H1 (cell line): ENCODE measurements at regions not wholly inside any gene's neighbourhood (a gene's known extent, or its start where the extent isn't known, plus 50 kb on each side); places are given as distances from the start of the nearest gene placed in this dataset.

ENCODE experiments used
- CEBPB ChIP-seq: IDR thresholded peaks from 2 replicates; pipeline ENCODE4 v1.6.1; 2012; ENCODE audit warnings: low read depth, low read length
- CREB1 ChIP-seq: IDR thresholded peaks from 2 replicates; pipeline ENCODE4 v1.6.1; 2012; ENCODE audit warnings: inconsistent platforms
- E2F6 ChIP-seq: IDR thresholded peaks from 2 replicates; pipeline ENCODE4 v1.6.1; 2012; ENCODE audit warnings: inconsistent platforms
- FOSL1 ChIP-seq: IDR thresholded peaks from 2 replicates; pipeline ENCODE4 v1.6.1; 2011; ENCODE audit warnings: mild to moderate bottlenecking, low read depth, low read length, moderate library complexity; ENCODE audit not compliant: insufficient read depth
- KDM4A ChIP-seq: IDR thresholded peaks from one replicate; pipeline ENCODE4 v1.7.1; 2012; ENCODE audit warnings: low read depth, mild to moderate bottlenecking, moderate library complexity, low read length, inconsistent platforms; ENCODE audit not compliant: severe bottlenecking
- KDM5A ChIP-seq: fragments of 200-600 bp; IDR thresholded peaks from 2 replicates; pipeline ENCODE4 v1.7.1; 2012; ENCODE audit warnings: mild to moderate bottlenecking, low read length, inconsistent platforms, mixed read lengths
- RFX5 ChIP-seq: IDR thresholded peaks from 2 replicates; pipeline ENCODE4 v1.6.1; 2011; ENCODE audit warnings: low read depth, low read length, improper control_type of control experiment, borderline replicate concordance
- RXRA ChIP-seq: IDR thresholded peaks from 2 replicates; pipeline ENCODE4 v1.6.1; 2011; ENCODE audit warnings: low read depth, mild to moderate bottlenecking, low read length, moderate library complexity; ENCODE audit not compliant: insufficient read depth
- SIRT6 ChIP-seq: IDR thresholded peaks from one replicate; pipeline ENCODE4 v1.7.1; 2012; ENCODE audit warnings: low read length, inconsistent platforms
- SP1 ChIP-seq: IDR thresholded peaks from 2 replicates; pipeline ENCODE4 v1.6.1; 2011; ENCODE audit warnings: low read depth, low read length
- SRF ChIP-seq: IDR thresholded peaks from 2 replicates; pipeline ENCODE4 v1.6.1; 2011; ENCODE audit warnings: mild to moderate bottlenecking, low read depth, low read length, moderate library complexity
- TCF12 ChIP-seq: IDR thresholded peaks from 2 replicates; pipeline ENCODE4 v1.6.1; 2011; ENCODE audit warnings: low read depth, mild to moderate bottlenecking, low read length
- TF ChIP-seq, protein P1 (sequence below): fragments of 300-600 bp; sonication (generic); IDR thresholded peaks from 2 replicates; pipeline ENCODE4 v1.7.1; 2012; ENCODE audit warnings: low read length, moderate library complexity, mild to moderate bottlenecking, inconsistent platforms; ENCODE audit not compliant: insufficient replicate concordance

DNA sequence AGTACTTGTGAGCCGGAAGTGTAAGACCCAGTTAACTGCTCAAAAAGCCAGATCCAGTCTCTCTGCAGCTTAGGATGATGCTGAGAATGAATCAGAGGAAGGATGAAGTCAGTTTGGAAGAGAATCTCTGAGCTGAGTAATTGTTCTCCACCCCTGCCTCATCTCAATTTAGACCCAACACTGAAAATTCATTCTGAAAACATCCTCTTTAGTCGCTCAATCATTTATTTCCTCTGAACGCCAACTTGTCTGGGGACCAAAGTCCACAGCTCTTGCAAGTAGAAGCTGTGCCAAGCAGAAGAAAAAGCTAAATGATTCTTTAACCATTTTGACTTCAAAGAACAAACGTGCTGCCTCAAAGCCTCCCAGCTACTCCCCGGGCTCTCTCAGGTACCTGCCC is 177.1 kb upstream of the KLHL29 start (continued):
- TF ChIP-seq, protein P1, sequence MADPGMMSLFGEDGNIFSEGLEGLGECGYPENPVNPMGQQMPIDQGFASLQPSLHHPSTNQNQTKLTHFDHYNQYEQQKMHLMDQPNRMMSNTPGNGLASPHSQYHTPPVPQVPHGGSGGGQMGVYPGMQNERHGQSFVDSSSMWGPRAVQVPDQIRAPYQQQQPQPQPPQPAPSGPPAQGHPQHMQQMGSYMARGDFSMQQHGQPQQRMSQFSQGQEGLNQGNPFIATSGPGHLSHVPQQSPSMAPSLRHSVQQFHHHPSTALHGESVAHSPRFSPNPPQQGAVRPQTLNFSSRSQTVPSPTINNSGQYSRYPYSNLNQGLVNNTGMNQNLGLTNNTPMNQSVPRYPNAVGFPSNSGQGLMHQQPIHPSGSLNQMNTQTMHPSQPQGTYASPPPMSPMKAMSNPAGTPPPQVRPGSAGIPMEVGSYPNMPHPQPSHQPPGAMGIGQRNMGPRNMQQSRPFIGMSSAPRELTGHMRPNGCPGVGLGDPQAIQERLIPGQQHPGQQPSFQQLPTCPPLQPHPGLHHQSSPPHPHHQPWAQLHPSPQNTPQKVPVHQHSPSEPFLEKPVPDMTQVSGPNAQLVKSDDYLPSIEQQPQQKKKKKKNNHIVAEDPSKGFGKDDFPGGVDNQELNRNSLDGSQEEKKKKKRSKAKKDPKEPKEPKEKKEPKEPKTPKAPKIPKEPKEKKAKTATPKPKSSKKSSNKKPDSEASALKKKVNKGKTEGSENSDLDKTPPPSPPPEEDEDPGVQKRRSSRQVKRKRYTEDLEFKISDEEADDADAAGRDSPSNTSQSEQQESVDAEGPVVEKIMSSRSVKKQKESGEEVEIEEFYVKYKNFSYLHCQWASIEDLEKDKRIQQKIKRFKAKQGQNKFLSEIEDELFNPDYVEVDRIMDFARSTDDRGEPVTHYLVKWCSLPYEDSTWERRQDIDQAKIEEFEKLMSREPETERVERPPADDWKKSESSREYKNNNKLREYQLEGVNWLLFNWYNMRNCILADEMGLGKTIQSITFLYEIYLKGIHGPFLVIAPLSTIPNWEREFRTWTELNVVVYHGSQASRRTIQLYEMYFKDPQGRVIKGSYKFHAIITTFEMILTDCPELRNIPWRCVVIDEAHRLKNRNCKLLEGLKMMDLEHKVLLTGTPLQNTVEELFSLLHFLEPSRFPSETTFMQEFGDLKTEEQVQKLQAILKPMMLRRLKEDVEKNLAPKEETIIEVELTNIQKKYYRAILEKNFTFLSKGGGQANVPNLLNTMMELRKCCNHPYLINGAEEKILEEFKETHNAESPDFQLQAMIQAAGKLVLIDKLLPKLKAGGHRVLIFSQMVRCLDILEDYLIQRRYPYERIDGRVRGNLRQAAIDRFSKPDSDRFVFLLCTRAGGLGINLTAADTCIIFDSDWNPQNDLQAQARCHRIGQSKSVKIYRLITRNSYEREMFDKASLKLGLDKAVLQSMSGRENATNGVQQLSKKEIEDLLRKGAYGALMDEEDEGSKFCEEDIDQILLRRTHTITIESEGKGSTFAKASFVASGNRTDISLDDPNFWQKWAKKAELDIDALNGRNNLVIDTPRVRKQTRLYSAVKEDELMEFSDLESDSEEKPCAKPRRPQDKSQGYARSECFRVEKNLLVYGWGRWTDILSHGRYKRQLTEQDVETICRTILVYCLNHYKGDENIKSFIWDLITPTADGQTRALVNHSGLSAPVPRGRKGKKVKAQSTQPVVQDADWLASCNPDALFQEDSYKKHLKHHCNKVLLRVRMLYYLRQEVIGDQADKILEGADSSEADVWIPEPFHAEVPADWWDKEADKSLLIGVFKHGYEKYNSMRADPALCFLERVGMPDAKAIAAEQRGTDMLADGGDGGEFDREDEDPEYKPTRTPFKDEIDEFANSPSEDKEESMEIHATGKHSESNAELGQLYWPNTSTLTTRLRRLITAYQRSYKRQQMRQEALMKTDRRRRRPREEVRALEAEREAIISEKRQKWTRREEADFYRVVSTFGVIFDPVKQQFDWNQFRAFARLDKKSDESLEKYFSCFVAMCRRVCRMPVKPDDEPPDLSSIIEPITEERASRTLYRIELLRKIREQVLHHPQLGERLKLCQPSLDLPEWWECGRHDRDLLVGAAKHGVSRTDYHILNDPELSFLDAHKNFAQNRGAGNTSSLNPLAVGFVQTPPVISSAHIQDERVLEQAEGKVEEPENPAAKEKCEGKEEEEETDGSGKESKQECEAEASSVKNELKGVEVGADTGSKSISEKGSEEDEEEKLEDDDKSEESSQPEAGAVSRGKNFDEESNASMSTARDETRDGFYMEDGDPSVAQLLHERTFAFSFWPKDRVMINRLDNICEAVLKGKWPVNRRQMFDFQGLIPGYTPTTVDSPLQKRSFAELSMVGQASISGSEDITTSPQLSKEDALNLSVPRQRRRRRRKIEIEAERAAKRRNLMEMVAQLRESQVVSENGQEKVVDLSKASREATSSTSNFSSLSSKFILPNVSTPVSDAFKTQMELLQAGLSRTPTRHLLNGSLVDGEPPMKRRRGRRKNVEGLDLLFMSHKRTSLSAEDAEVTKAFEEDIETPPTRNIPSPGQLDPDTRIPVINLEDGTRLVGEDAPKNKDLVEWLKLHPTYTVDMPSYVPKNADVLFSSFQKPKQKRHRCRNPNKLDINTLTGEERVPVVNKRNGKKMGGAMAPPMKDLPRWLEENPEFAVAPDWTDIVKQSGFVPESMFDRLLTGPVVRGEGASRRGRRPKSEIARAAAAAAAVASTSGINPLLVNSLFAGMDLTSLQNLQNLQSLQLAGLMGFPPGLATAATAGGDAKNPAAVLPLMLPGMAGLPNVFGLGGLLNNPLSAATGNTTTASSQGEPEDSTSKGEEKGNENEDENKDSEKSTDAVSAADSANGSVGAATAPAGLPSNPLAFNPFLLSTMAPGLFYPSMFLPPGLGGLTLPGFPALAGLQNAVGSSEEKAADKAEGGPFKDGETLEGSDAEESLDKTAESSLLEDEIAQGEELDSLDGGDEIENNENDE, result no peak
- TF ChIP-seq CEBPB (no peak), E2F6 (no peak), CREB1 (no peak), SIRT6 (no peak), TCF12 (no peak), SRF (no peak), SP1 (no peak), RXRA (no peak), KDM5A (no peak), KDM4A (no peak), RFX5 (no peak), FOSL1 (no peak)
- TF ChIP-seq, all 59 proteins: peak for 0
